HEK293T (cell line): ENCODE measurements at regions not wholly inside any gene's neighbourhood (a gene's known extent, or its start where the extent isn't known, plus 50 kb on each side); places are given as distances from the start of the nearest gene placed in this dataset.

Experiments
- CTCF ChIA-PET: fragments of 350-600 bp; formaldehyde crosslinking; extraction: SDS; loops from one replicate; lab custom pipeline; 2021; ENCODE audit warnings: antibody characterized with exemption, inconsistent platforms; lab: Yijun Ruan, JAX
- POLR2A ChIA-PET: fragments of 350-600 bp; formaldehyde crosslinking; extraction: SDS; loops from one replicate; lab custom pipeline; 2020; ENCODE audit warnings: antibody characterized with exemption, inconsistent platforms; lab: Yijun Ruan, JAX
- DNase-seq: peaks from one replicate; pipeline ENCODE4 v3.0.0; 2012; ENCODE audit warnings: mixed read lengths; ENCODE audit errors: extremely low spot score
- ARNT ChIP-seq: fragments of 450-650 bp; IDR thresholded peaks from 2 replicates; pipeline ENCODE4 v1.6.1; 2017; ENCODE audit warnings: mild to moderate bottlenecking
- BHLHE40 ChIP-seq: fragments of 450-650 bp; IDR thresholded peaks from 2 replicates; pipeline ENCODE4 v1.6.1; 2016; ENCODE audit warnings: mild to moderate bottlenecking, moderate library complexity, borderline replicate concordance
- CTBP1 ChIP-seq: fragments of 450-650 bp; IDR thresholded peaks from 2 replicates; pipeline ENCODE4 v1.6.1; 2016; ENCODE audit warnings: borderline replicate concordance
- ELF4 ChIP-seq: fragments of 450-650 bp; IDR thresholded peaks from 2 replicates; pipeline ENCODE4 v1.6.1; 2017; ENCODE audit warnings: antibody characterized with exemption
- FOXA1 ChIP-seq: fragments of 450-650 bp; IDR thresholded peaks from 2 replicates; pipeline ENCODE4 v1.6.1; 2016; ENCODE audit warnings: mild to moderate bottlenecking
- FOXK2 ChIP-seq: fragments of 450-650 bp; IDR thresholded peaks from 2 replicates; pipeline ENCODE4 v1.6.1; 2016; ENCODE audit warnings: mild to moderate bottlenecking
- FOXM1 ChIP-seq: fragments of 450-650 bp; IDR thresholded peaks from 2 replicates; pipeline ENCODE4 v1.6.1; 2017; ENCODE audit warnings: mild to moderate bottlenecking, borderline replicate concordance
- HDGF ChIP-seq: fragments of 450-650 bp; IDR thresholded peaks from 2 replicates; pipeline ENCODE4 v1.6.1; 2017; ENCODE audit warnings: antibody characterized with exemption, borderline replicate concordance
- L3MBTL2 ChIP-seq: fragments of 450-650 bp; conservative IDR thresholded peaks from 2 replicates; pipeline ENCODE4 v1.6.1; 2016; ENCODE audit warnings: mild to moderate bottlenecking
- LEF1 ChIP-seq: fragments of 450-650 bp; IDR thresholded peaks from 2 replicates; pipeline ENCODE4 v1.6.1; 2017; ENCODE audit warnings: mild to moderate bottlenecking, borderline replicate concordance
- NFRKB ChIP-seq: fragments of 450-650 bp; IDR thresholded peaks from 2 replicates; pipeline ENCODE4 v1.6.1; 2016; ENCODE audit warnings: mild to moderate bottlenecking, moderate library complexity
- PKNOX1 ChIP-seq: fragments of 450-650 bp; IDR thresholded peaks from 2 replicates; pipeline ENCODE4 v1.6.1; 2016
- SP1 ChIP-seq: fragments of 450-650 bp; IDR thresholded peaks from 2 replicates; pipeline ENCODE4 v1.6.1; 2017
- SUZ12 ChIP-seq: fragments of 450-650 bp; IDR thresholded peaks from 2 replicates; pipeline ENCODE4 v1.6.1; 2016; ENCODE audit warnings: mild to moderate bottlenecking
- TARDBP ChIP-seq: fragments of 450-650 bp; IDR thresholded peaks from 2 replicates; pipeline ENCODE4 v1.6.1; 2016
- ZNF384 ChIP-seq: fragments of 450-650 bp; IDR thresholded peaks from 2 replicates; pipeline ENCODE4 v1.6.1; 2016

- CTCF ChIA-PET, result no interaction called here
- POLR2A ChIA-PET, result no interaction called here
- no peak for DNase-seq
- TF ChIP-seq PKNOX1 (no peak), FOXA1 (no peak), NFRKB (no peak), ARNT (no peak)
Observed at GRCh38 chr2:118294063-118294462, 205.8 kb downstream of the INSIG2 start.

GRCh38 chr2:118292991-118293390 is 204.7 kb downstream of the INSIG2 start:
- CTCF ChIA-PET, result no interaction called here
- DNase-seq, result no peak
- no peak for TF ChIP-seq NFRKB
- TF ChIP-seq PKNOX1, result no peak
- TF ChIP-seq L3MBTL2, result no peak
- no peak for TF ChIP-seq FOXK2
- TF ChIP-seq CTBP1, result no peak
- no peak for TF ChIP-seq ELF4
- no peak for TF ChIP-seq SP1
- TF ChIP-seq FOXA1, result no peak
- TF ChIP-seq LEF1, result no peak
- no peak for TF ChIP-seq BHLHE40
- TF ChIP-seq HDGF, result no peak
- no peak for TF ChIP-seq ZNF384
- no peak for TF ChIP-seq SUZ12
- no peak for TF ChIP-seq TARDBP
- no peak for TF ChIP-seq FOXM1
- no peak for TF ChIP-seq ARNT
- POLR2A ChIA-PET, result no interaction called here

GRCh38 chr2:118291251-118291880 is 203.1 kb downstream of the INSIG2 start:
- TF ChIP-seq L3MBTL2, result no peak
- TF ChIP-seq TARDBP, result no peak
- no peak for TF ChIP-seq ELF4
- no peak for TF ChIP-seq FOXM1
- TF ChIP-seq CTBP1, result no peak
- no peak for TF ChIP-seq LEF1
- no peak for TF ChIP-seq ARNT
- TF ChIP-seq HDGF, result no peak
- no peak for TF ChIP-seq SUZ12
- TF ChIP-seq FOXA1, result no peak
- no peak for TF ChIP-seq PKNOX1
- no peak for TF ChIP-seq BHLHE40
- TF ChIP-seq FOXK2, result no peak
- DNase-seq, result no peak
- ChIA-PET CTCF (no interaction called here), POLR2A (no interaction called here)

- DNase-seq, result no peak
- TF ChIP-seq LEF1, result no peak
- no peak for TF ChIP-seq HDGF
- TF ChIP-seq L3MBTL2, result no peak
- no peak for TF ChIP-seq ELF4
- no peak for TF ChIP-seq ARNT
- TF ChIP-seq FOXA1, result no peak
- TF ChIP-seq FOXK2, result no peak
- no peak for TF ChIP-seq TARDBP
- no peak for TF ChIP-seq SP1
- no peak for TF ChIP-seq FOXM1
- TF ChIP-seq PKNOX1, result no peak
- no peak for TF ChIP-seq CTBP1
- TF ChIP-seq SUZ12, result no peak
- no peak for TF ChIP-seq BHLHE40
- no peak for TF ChIP-seq ZNF384
- TF ChIP-seq NFRKB, result no peak
- POLR2A ChIA-PET, result no interaction called here
- CTCF ChIA-PET, result no interaction called here
Observed at GRCh38 chr2:118290411-118291250, 202.4 kb downstream of the INSIG2 start.

- ChIA-PET POLR2A (no interaction called here), CTCF (no interaction called here)
- no peak for DNase-seq
Observed at GRCh38 chr2:118279005-118279404, 190.7 kb downstream of the INSIG2 start.

GRCh38 chr2:118278046-118278445 is 189.8 kb downstream of the INSIG2 start:
- CTCF ChIA-PET, result no interaction called here
- POLR2A ChIA-PET, result no interaction called here
- TF ChIP-seq TARDBP (no peak), BHLHE40 (no peak), CTBP1 (no peak), PKNOX1 (no peak), L3MBTL2 (no peak), ZNF384 (no peak), SUZ12 (no peak), NFRKB (no peak), FOXM1 (no peak), SP1 (no peak), HDGF (no peak), ARNT (no peak), LEF1 (no peak), FOXK2 (no peak), ELF4 (no peak)
- no peak for DNase-seq

More at GRCh38 chr2:118279005-118279404, 190.7 kb downstream of the INSIG2 start:
- no peak for TF ChIP-seq FOXK2
